CD4-positive, alpha-beta T cell (primary cell): ENCODE measurements at regions not wholly inside any gene's neighbourhood (a gene's known extent, or its start where the extent isn't known, plus 50 kb on each side); places are given as distances from the start of the nearest gene placed in this dataset.

ENCODE experiments used
- ATAC-seq: fragments of 200-7000 bp; cut with Tn5 transposase; one replicate; pipeline ENCODE4 v1.10.0; 2022; ENCODE audit warnings: mild to moderate bottlenecking; ENCODE audit not compliant: poor library complexity
- CTCF ChIA-PET: fragments of 350-600 bp; sonication (Branson Sonifier 250); formaldehyde crosslinking; loops from one replicate; lab custom pipeline; 2021; ENCODE audit warnings: antibody characterized with exemption, inconsistent platforms; lab: Charles Lee
- POLR2A ChIA-PET: fragments of 350-600 bp; sonication (Branson Sonifier 250); formaldehyde crosslinking; loops from one replicate; lab custom pipeline; 2021; ENCODE audit warnings: antibody characterized with exemption, inconsistent platforms; lab: Charles Lee
- DNase-seq, 14 experiments: peaks; one replicate each; pipeline ENCODE4 v3.0.0-alpha.2; 2013 to 2020; ENCODE audit warnings: mixed read lengths in 2 of 14
- H3K27ac ChIP-seq, 2 donors: one replicate each; pipeline versions ENCODE4 v1.5.1 to v1.7.0; 2013; ENCODE audit warnings: low read length in 2 of 2, low read depth in 1 of 2, mild to moderate bottlenecking in 1 of 2
- H3K27me3 ChIP-seq, 2 experiments: 1 replicate in 1 of 2; 2 replicates in 1 of 2; pipeline versions ENCODE4 v1.6.1 to v1.7.0; 2013; ENCODE audit warnings: low read length in 2 of 2, control low read depth in 1 of 2, mild to moderate bottlenecking in 1 of 2, moderate library complexity in 1 of 2; ENCODE audit not compliant: insufficient read depth in 2 of 2, control insufficient read depth in 1 of 2
- H3K36me3 ChIP-seq: one replicate; pipeline ENCODE4 v1.6.1; 2013; ENCODE audit warnings: low read length, control low read depth; ENCODE audit not compliant: insufficient read depth
- H3K4me1 ChIP-seq: one replicate; pipeline ENCODE4 v1.6.1; 2013; ENCODE audit warnings: low read length, control low read depth; ENCODE audit not compliant: insufficient read depth
- H3K4me3 ChIP-seq: one replicate; pipeline ENCODE4 v1.5.1; 2013; ENCODE audit warnings: mild to moderate bottlenecking, low read length, moderate library complexity
- H3K9me3 ChIP-seq, 2 experiments: 1 replicate in 1 of 2; 2 replicates in 1 of 2; pipeline versions ENCODE4 v1.6.1 to v1.7.0; 2013; ENCODE audit warnings: low read length in 2 of 2, mild to moderate bottlenecking in 2 of 2, control low read depth in 1 of 2, moderate library complexity in 1 of 2; ENCODE audit not compliant: control insufficient read depth in 1 of 2, insufficient read depth in 1 of 2
- H3K27ac Mint-ChIP-seq: one replicate; pipeline ENCODE4 v1.8.0; 2020; ENCODE audit warnings: mixed read lengths
- H3K27me3 Mint-ChIP-seq: one replicate; pipeline ENCODE4 v1.8.0; 2021; ENCODE audit warnings: mixed read lengths
- H3K36me3 Mint-ChIP-seq: one replicate; pipeline ENCODE4 v1.8.0; 2021; ENCODE audit warnings: low read depth, mixed read lengths
- H3K4me1 Mint-ChIP-seq: one replicate; pipeline ENCODE4 v1.8.0; 2021; ENCODE audit warnings: low read depth, mixed read lengths
- H3K4me3 Mint-ChIP-seq: one replicate; pipeline ENCODE4 v1.8.0; 2020; ENCODE audit warnings: mild to moderate bottlenecking, mixed read lengths
- H3K9me3 Mint-ChIP-seq: one replicate; pipeline ENCODE4 v1.8.0; 2020; ENCODE audit warnings: mixed read lengths
- CTCF ChIP-seq: fragments of 200-600 bp; IDR thresholded peaks from one replicate; pipeline ENCODE4 v1.8.0; 2022; ENCODE audit warnings: antibody characterized with exemption, mild to moderate bottlenecking
- intact Hi-C, 2 experiments: fragments of 100-400 bp; cut with DNase I in 1 of 2; cut with micrococcal nuclease in 1 of 2; formaldehyde crosslinking; loops; one replicate each; pipeline versions ENCODE4 v1.15.1 to v1.9.0; 2023 to 2025; cut with DNase I, micrococcal nuclease

DNA sequence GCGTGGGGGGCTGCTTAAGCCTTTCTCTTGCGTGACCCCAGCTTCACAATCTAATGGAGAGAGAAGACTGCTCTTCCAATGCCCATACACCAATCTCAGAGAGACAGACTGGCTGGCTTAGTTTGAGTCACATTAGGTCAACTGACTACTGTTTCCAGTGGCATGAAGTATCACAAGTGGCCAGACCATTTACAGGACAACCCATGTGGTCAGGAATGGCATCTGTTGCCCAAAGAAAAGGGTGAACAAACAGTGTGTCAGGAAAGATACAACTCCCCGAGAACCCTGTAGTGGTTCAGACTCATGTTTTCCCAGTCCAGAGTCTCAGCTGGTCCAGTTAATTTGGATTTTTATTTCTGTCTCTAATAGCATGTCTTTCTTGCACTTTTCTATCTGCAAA lies 177.4 kb upstream of the IL12B start:
- POLR2A ChIA-PET: no interaction called here
- Mint-ChIP-seq H3K27me3 (no peaks in the 10 kb centered on the region), H3K4me1 (no peaks in the 10 kb centered on the region), H3K4me3 (no peak overlapping the region), H3K36me3 (no peaks in the 10 kb centered on the region), H3K27ac (no peak overlapping the region), H3K9me3 (no peaks in the 10 kb centered on the region)
- TF ChIP-seq CTCF: no peak
- intact Hi-C loops: no loop called here
- no peak overlapping the region for H3K27ac ChIP-seq
- ATAC-seq (no peak), DNase-seq (no peak)
- H3K4me1 ChIP-seq: no peaks in the 10 kb centered on the region
- CTCF ChIA-PET: interaction anchor here (1.5 kb wide), 1 partner anchor 9 kb away, joined by 3 read pairs; no protein-coding TSS in a partner anchor
- no peaks in the 10 kb centered on the region for H3K27me3 ChIP-seq
- no peak overlapping the region for H3K4me3 ChIP-seq
- no peaks in the 10 kb centered on the region for H3K36me3 ChIP-seq
- H3K9me3 ChIP-seq: no peaks in the 10 kb centered on the region

DNA sequence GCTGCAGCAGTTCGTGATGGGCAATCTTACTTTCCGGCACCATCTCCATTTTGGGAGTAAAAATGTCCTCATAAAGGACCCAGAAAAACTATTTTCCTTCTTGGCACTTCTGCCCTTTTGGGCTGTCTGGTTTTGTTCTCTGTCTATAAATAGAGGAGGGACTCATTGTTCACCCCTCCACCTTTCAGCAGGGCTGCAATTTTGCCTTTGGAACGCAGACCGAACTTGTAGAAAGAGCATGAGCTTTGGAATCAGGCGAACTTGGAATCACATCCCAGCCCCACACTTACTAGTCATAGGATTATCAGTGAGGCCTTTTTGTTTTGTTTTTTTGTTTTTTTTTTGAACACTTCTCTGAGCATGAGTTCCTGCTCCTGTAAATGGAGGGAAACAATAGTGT lies 178.1 kb upstream of the IL12B start:
- H3K27ac ChIP-seq: no peak overlapping the region
- H3K36me3 Mint-ChIP-seq: no peaks in the 10 kb centered on the region
- no peak overlapping the region for H3K27ac Mint-ChIP-seq
- H3K9me3 Mint-ChIP-seq: no peaks in the 10 kb centered on the region
- H3K9me3 ChIP-seq: no peaks in the 10 kb centered on the region
- no peaks in the 10 kb centered on the region for H3K4me1 ChIP-seq
- no peak overlapping the region for H3K4me3 ChIP-seq
- intact Hi-C loops: no loop called here
- ATAC-seq: no peak
- no peaks in the 10 kb centered on the region for H3K27me3 Mint-ChIP-seq
- no peaks in the 10 kb centered on the region for H3K36me3 ChIP-seq
- no peaks in the 10 kb centered on the region for H3K4me1 Mint-ChIP-seq
- POLR2A ChIA-PET: no interaction called here
- no peak for DNase-seq
- no peak for TF ChIP-seq CTCF
- CTCF ChIA-PET: no interaction called here
- no peaks in the 10 kb centered on the region for H3K27me3 ChIP-seq
- no peak overlapping the region for H3K4me3 Mint-ChIP-seq

GRCh38 chr5:159509002-159509660 lies 178.8 kb upstream of the IL12B start:
- Histone ChIP-seq H3K27ac (no peak overlapping the region), H3K36me3 (no peaks in the 10 kb centered on the region), H3K9me3 (no peaks in the 10 kb centered on the region), H3K27me3 (no peaks in the 10 kb centered on the region), H3K4me3 (no peak overlapping the region), H3K4me1 (no peaks in the 10 kb centered on the region)
- intact Hi-C loops: no loop called here
- ATAC-seq (no peak), DNase-seq (no peak)
- Mint-ChIP-seq H3K36me3 (no peaks in the 10 kb centered on the region), H3K9me3 (no peaks in the 10 kb centered on the region), H3K4me1 (no peaks in the 10 kb centered on the region), H3K27me3 (no peaks in the 10 kb centered on the region), H3K27ac (no peak overlapping the region), H3K4me3 (no peak overlapping the region)
- ChIA-PET CTCF (no interaction called here), POLR2A (no interaction called here)
- no peak for TF ChIP-seq CTCF
